ENCODE measurements at regions not wholly inside any gene's neighbourhood (a gene's known extent, or its start where the extent isn't known, plus 50 kb on each side); places are given as distances from the start of the nearest gene placed in this dataset.
A peak's percentile ranks its signal among the peaks of the same experiment; 100 is the strongest.

- Mint-ChIP-seq H3K4me1 (no peaks in the 10 kb centered on the region), H3K36me3 (ENCODE audit: low read depth) (no peaks in the 10 kb centered on the region), H3K27ac (ENCODE audit: unreplicated experiment) (no peak overlapping the region), H3K9me3 (no peaks in the 10 kb centered on the region), H3K27me3 (ENCODE audit: low read depth) (peaks cover 2% of the 10 kb centered on the region), H3K4me3 (no peak overlapping the region)
- DNase-seq (ENCODE audit: low read depth, low spot score) = no peak
- TF ChIP-seq CTCF (conservative IDR thresholded peaks at IDR 0.05) = no peak
Observed at GRCh38 chr2:21690005-21690404, 566.2 kb downstream of the TDRD15 start.

- Mint-ChIP-seq H3K9me3 (no peaks in the 10 kb centered on the region), H3K4me3 (no peak overlapping the region), H3K27me3 (ENCODE audit: low read depth) (peaks cover 2% of the 10 kb centered on the region), H3K36me3 (ENCODE audit: low read depth) (no peaks in the 10 kb centered on the region), H3K27ac (ENCODE audit: unreplicated experiment) (no peak overlapping the region), H3K4me1 (no peaks in the 10 kb centered on the region)
- no peak for TF ChIP-seq CTCF (conservative IDR thresholded peaks at IDR 0.05)
- no peak for DNase-seq (ENCODE audit: low read depth, low spot score)
Observed at GRCh38 chr2:21693081-21693480, 569.3 kb downstream of the TDRD15 start.

GRCh38 chr2:21694079-21694878 lies 570.5 kb downstream of the TDRD15 start:
- H3K27me3 Mint-ChIP-seq (ENCODE audit: low read depth) = peaks cover 2% of the 10 kb centered on the region
- no peak overlapping the region for H3K4me3 Mint-ChIP-seq
- H3K27ac Mint-ChIP-seq (ENCODE audit: unreplicated experiment) = peak overlapping the region; percentile 6
- no peaks in the 10 kb centered on the region for H3K36me3 Mint-ChIP-seq (ENCODE audit: low read depth)
- TF ChIP-seq CTCF (conservative IDR thresholded peaks at IDR 0.05) = no peak
- no peak for DNase-seq (ENCODE audit: low read depth, low spot score)
- H3K9me3 Mint-ChIP-seq = no peaks in the 10 kb centered on the region
- H3K4me1 Mint-ChIP-seq = no peaks in the 10 kb centered on the region

GRCh38 chr2:21696900-21697299 lies 573.1 kb downstream of the TDRD15 start:
- Mint-ChIP-seq H3K36me3 (ENCODE audit: low read depth) (no peaks in the 10 kb centered on the region), H3K27me3 (ENCODE audit: low read depth) (peaks cover 2% of the 10 kb centered on the region), H3K27ac (ENCODE audit: unreplicated experiment) (no peak overlapping the region), H3K4me1 (no peaks in the 10 kb centered on the region), H3K4me3 (no peak overlapping the region), H3K9me3 (no peaks in the 10 kb centered on the region)
- no peak for TF ChIP-seq CTCF (conservative IDR thresholded peaks at IDR 0.05)
- DNase-seq (ENCODE audit: low read depth, low spot score) = no peak

- Mint-ChIP-seq H3K4me3 (no peak overlapping the region), H3K27me3 (ENCODE audit: low read depth) (no peaks in the 10 kb centered on the region), H3K36me3 (ENCODE audit: low read depth) (no peaks in the 10 kb centered on the region), H3K4me1 (no peaks in the 10 kb centered on the region), H3K27ac (ENCODE audit: unreplicated experiment) (no peak overlapping the region), H3K9me3 (no peaks in the 10 kb centered on the region)
- no peak for TF ChIP-seq CTCF (conservative IDR thresholded peaks at IDR 0.05)
- no peak for DNase-seq (ENCODE audit: low read depth, low spot score)
Observed at GRCh38 chr2:21700644-21701043, 576.9 kb downstream of the TDRD15 start.

All from neural crest cell (in vitro differentiated cells).